Activated naive CD4-positive, alpha-beta T cell treated with anti-CD3 and anti-CD28 coated beads, Interleukin-2, amount 50 U/mL, for 72 hours (primary cell): ENCODE measurements at regions not wholly inside any gene's neighbourhood (a gene's known extent, or its start where the extent isn't known, plus 50 kb on each side); places are given as distances from the start of the nearest gene placed in this dataset.

Experiments used
- ATAC-seq, 2 donors: fragments of 150-1000 bp; cut with Tn5 transposase; 2 replicates each; pipeline ENCODE4 v1.10.0; 2021; ENCODE audit warnings: mild to moderate bottlenecking in 2 of 2, moderate library complexity in 2 of 2
- DNase-seq, 2 donors: peaks; one replicate each; pipeline ENCODE4 v3.0.0; 2021 to 2022; ENCODE audit warnings: low spot score in 2 of 2
- H3K27ac Mint-ChIP-seq, 2 donors: one replicate each; pipeline ENCODE4 v1.8.0; 2022; ENCODE audit warnings: mild to moderate bottlenecking in 2 of 2, mixed read lengths in 2 of 2
- H3K36me3 Mint-ChIP-seq, 2 donors: one replicate each; pipeline ENCODE4 v1.8.0; 2022; ENCODE audit warnings: mixed read lengths in 2 of 2
- H3K9me3 Mint-ChIP-seq, 2 donors: one replicate each; pipeline ENCODE4 v1.8.0; 2022; ENCODE audit warnings: mixed read lengths in 2 of 2

GRCh38 chr5:30592833-30593232 is 600.7 kb upstream of the CDH6 start:
- DNase-seq (no peak), ATAC-seq (no peak)
- no peak overlapping the region for H3K27ac Mint-ChIP-seq
- H3K36me3 Mint-ChIP-seq: no peaks in the 10 kb centered on the region
- peaks cover 20 to 29% of the 10 kb centered on the region in 2 donors for H3K9me3 Mint-ChIP-seq

- peaks cover 3 to 7% of the 10 kb centered on the region in 2 donors for H3K9me3 Mint-ChIP-seq
- DNase-seq (no peak), ATAC-seq (no peak)
- no peaks in the 10 kb centered on the region for H3K36me3 Mint-ChIP-seq
- no peak overlapping the region for H3K27ac Mint-ChIP-seq
Measured at GRCh38 chr5:30581198-30581935, 612.1 kb upstream of the CDH6 start.

GRCh38 chr5:30574761-30575160 is 618.7 kb upstream of the CDH6 start:
- ATAC-seq (no peak), DNase-seq (no peak)
- H3K36me3 Mint-ChIP-seq: no peaks in the 10 kb centered on the region
- no peak overlapping the region for H3K27ac Mint-ChIP-seq
- H3K9me3 Mint-ChIP-seq: peaks cover 0 to 15% of the 10 kb centered on the region in 2 donors

GRCh38 chr5:30572279-30572678 is 621.2 kb upstream of the CDH6 start:
- DNase-seq: no peak
- Mint-ChIP-seq H3K27ac (no peak overlapping the region), H3K9me3 (peaks cover 8 to 24% of the 10 kb centered on the region in 2 donors)

GRCh38 chr5:30561771-30562170 is 631.7 kb upstream of the CDH6 start:
- Mint-ChIP-seq H3K27ac (no peak overlapping the region), H3K9me3 (peaks cover 4 to 5% of the 10 kb centered on the region in 2 donors), H3K36me3 (no peaks in the 10 kb centered on the region)
- DNase-seq (no peak), ATAC-seq (no peak)

More at GRCh38 chr5:30572279-30572678, 621.2 kb upstream of the CDH6 start:
- H3K36me3 Mint-ChIP-seq: no peaks in the 10 kb centered on the region
- ATAC-seq: no peak

GRCh38 chr5:30551618-30552017 is 641.9 kb upstream of the CDH6 start:
- DNase-seq (no peak), ATAC-seq (no peak)
- Mint-ChIP-seq H3K9me3 (peaks cover 14% of the 10 kb centered on the region in 2 donors), H3K36me3 (no peaks in the 10 kb centered on the region), H3K27ac (no peak overlapping the region)

GRCh38 chr5:30548580-30549305 is 644.7 kb upstream of the CDH6 start:
- Mint-ChIP-seq H3K36me3 (no peaks in the 10 kb centered on the region), H3K27ac (no peak overlapping the region), H3K9me3 (peaks cover 15 to 19% of the 10 kb centered on the region in 2 donors)
- no peak for ATAC-seq
- DNase-seq: no peak

- no peak for ATAC-seq
- H3K36me3 Mint-ChIP-seq: no peaks in the 10 kb centered on the region
- no peak for DNase-seq
- no peak overlapping the region for H3K27ac Mint-ChIP-seq
- peaks cover 25 to 34% of the 10 kb centered on the region in 2 donors for H3K9me3 Mint-ChIP-seq
Measured at GRCh38 chr5:30540150-30540549, 653.3 kb upstream of the CDH6 start.

- ATAC-seq (no peak), DNase-seq (no peak)
- Mint-ChIP-seq H3K9me3 (peaks cover 25 to 33% of the 10 kb centered on the region in 2 donors), H3K27ac (no peak overlapping the region), H3K36me3 (no peaks in the 10 kb centered on the region)
Measured at GRCh38 chr5:30539004-30539634, 654.4 kb upstream of the CDH6 start.

- Mint-ChIP-seq H3K36me3 (no peaks in the 10 kb centered on the region), H3K27ac (no peak overlapping the region), H3K9me3 (peaks cover 6 to 7% of the 10 kb centered on the region in 2 donors)
- ATAC-seq (no peak), DNase-seq (no peak)
Measured at GRCh38 chr5:30525353-30525752, 668.1 kb upstream of the CDH6 start.

GRCh38 chr5:30524428-30524827 is 669.1 kb upstream of the CDH6 start:
- no peak for ATAC-seq
- no peak for DNase-seq
- no peaks in the 10 kb centered on the region for H3K36me3 Mint-ChIP-seq
- H3K27ac Mint-ChIP-seq: no peak overlapping the region
- H3K9me3 Mint-ChIP-seq: peaks cover 4 to 7% of the 10 kb centered on the region in 2 donors

GRCh38 chr5:30523061-30523460 is 670.4 kb upstream of the CDH6 start:
- Mint-ChIP-seq H3K27ac (no peak overlapping the region), H3K9me3 (peaks cover 6 to 11% of the 10 kb centered on the region in 2 donors), H3K36me3 (no peaks in the 10 kb centered on the region)
- ATAC-seq (no peak), DNase-seq (no peak)

- peaks cover 11 to 25% of the 10 kb centered on the region in 2 donors for H3K9me3 Mint-ChIP-seq
- DNase-seq (no peak), ATAC-seq (no peak)
- no peak overlapping the region for H3K27ac Mint-ChIP-seq
- H3K36me3 Mint-ChIP-seq: no peaks in the 10 kb centered on the region
Measured at GRCh38 chr5:30505014-30505886, 688.2 kb upstream of the CDH6 start.

- no peak for ATAC-seq
- DNase-seq: no peak
- Mint-ChIP-seq H3K27ac (no peak overlapping the region), H3K9me3 (peaks cover 6 to 22% of the 10 kb centered on the region in 2 donors), H3K36me3 (no peaks in the 10 kb centered on the region)
Measured at GRCh38 chr5:30502277-30502676, 691.2 kb upstream of the CDH6 start.

GRCh38 chr5:30501065-30501464 is 692.4 kb upstream of the CDH6 start:
- DNase-seq (no peak), ATAC-seq (no peak)
- Mint-ChIP-seq H3K9me3 (peaks cover 11 to 31% of the 10 kb centered on the region in 2 donors), H3K36me3 (no peaks in the 10 kb centered on the region), H3K27ac (no peak overlapping the region)

- Mint-ChIP-seq H3K36me3 (no peaks in the 10 kb centered on the region), H3K9me3 (peaks cover 11 to 31% of the 10 kb centered on the region in 2 donors), H3K27ac (no peak overlapping the region)
- no peak for ATAC-seq
- no peak for DNase-seq
Measured at GRCh38 chr5:30500513-30500912, 693.0 kb upstream of the CDH6 start.
